ENCODE measurements at regions not wholly inside any gene's neighbourhood (a gene's known extent, or its start where the extent isn't known, plus 50 kb on each side); places are given as distances from the start of the nearest gene placed in this dataset.

- H3K27me3 ChIP-seq (ENCODE audit: control insufficient read depth in 4 of 4, insufficient read depth in 4 of 4, low read length in 3 of 4): no peaks in the 10 kb centered on the region
- no peak overlapping the region for H3K9ac ChIP-seq (ENCODE audit: low read depth in 1 of 2, low read length in 2 of 2)
- H3K9me3 ChIP-seq (ENCODE audit: control insufficient read depth in 4 of 4, low read length in 3 of 4): no peaks in the 10 kb centered on the region
- H3K4me3 ChIP-seq (ENCODE audit: low read depth in 1 of 3, low read length in 3 of 3): no peak overlapping the region
- WGBS: 76% methylated on average over 1 of the region's 1 CpG
- H3K36me3 ChIP-seq (ENCODE audit: control insufficient read depth in 4 of 4, insufficient read depth in 3 of 4, low read depth in 1 of 4, low read length in 3 of 4): no peaks in the 10 kb centered on the region
- H3K27ac ChIP-seq (ENCODE audit: low read depth in 1 of 2, low read length in 2 of 2): no peak overlapping the region
- no peaks in the 10 kb centered on the region for H3K4me1 ChIP-seq (ENCODE audit: control insufficient read depth in 4 of 4, insufficient read depth in 4 of 4, low read length in 3 of 4)
- no peak for DNase-seq (ENCODE audit: low spot score)
- TF ChIP-seq ZBTB33 (IDR thresholded peaks at IDR 0.05): no peak
Observed at GRCh38 chr3:79973482-79973881, 205.7 kb upstream of the ROBO1 start.

- no peak for DNase-seq (ENCODE audit: low spot score)
- no peaks in the 10 kb centered on the region for H3K36me3 ChIP-seq (ENCODE audit: control insufficient read depth in 4 of 4, insufficient read depth in 3 of 4, low read depth in 1 of 4, low read length in 3 of 4)
- H3K9me3 ChIP-seq (ENCODE audit: control insufficient read depth in 4 of 4, low read length in 3 of 4): peaks cover 0 to 2% (median 0%) of the 10 kb centered on the region in 4 donors
- TF ChIP-seq RAD21 (IDR thresholded peaks at IDR 0.05) (no peak), FOXA1 (IDR thresholded peaks at IDR 0.05) (no peak)
- H3K4me1 ChIP-seq (ENCODE audit: control insufficient read depth in 4 of 4, insufficient read depth in 4 of 4, low read length in 3 of 4): no peaks in the 10 kb centered on the region
- 65% methylated on average over 1 of the region's 1 CpG for WGBS
- H3K27ac ChIP-seq (ENCODE audit: low read depth in 1 of 2, low read length in 2 of 2): no peak overlapping the region
- no peak overlapping the region for H3K9ac ChIP-seq (ENCODE audit: low read depth in 1 of 2, low read length in 2 of 2)
- no peaks in the 10 kb centered on the region for H3K27me3 ChIP-seq (ENCODE audit: control insufficient read depth in 4 of 4, insufficient read depth in 4 of 4, low read length in 3 of 4)
- no peak overlapping the region for H3K4me3 ChIP-seq (ENCODE audit: low read depth in 1 of 3, low read length in 3 of 3)
Observed at GRCh38 chr3:79968418-79968817, 200.6 kb upstream of the ROBO1 start.

GRCh38 chr3:79960594-79960993, 192.8 kb upstream of the ROBO1 start:
- Histone ChIP-seq H3K4me1 (ENCODE audit: control insufficient read depth in 4 of 4, insufficient read depth in 4 of 4, low read length in 3 of 4) (no peaks in the 10 kb centered on the region), H3K36me3 (ENCODE audit: control insufficient read depth in 4 of 4, insufficient read depth in 3 of 4, low read depth in 1 of 4, low read length in 3 of 4) (no peaks in the 10 kb centered on the region), H3K27ac (ENCODE audit: low read depth in 1 of 2, low read length in 2 of 2) (no peak overlapping the region), H3K27me3 (ENCODE audit: control insufficient read depth in 4 of 4, insufficient read depth in 4 of 4, low read length in 3 of 4) (no peaks in the 10 kb centered on the region), H3K4me3 (ENCODE audit: low read depth in 1 of 3, low read length in 3 of 3) (no peak overlapping the region), H3K9ac (ENCODE audit: low read depth in 1 of 2, low read length in 2 of 2) (no peak overlapping the region), H3K9me3 (ENCODE audit: control insufficient read depth in 4 of 4, low read length in 3 of 4) (no peaks in the 10 kb centered on the region)
- 59% methylated on average over 3 of the region's 3 CpGs for WGBS
- no peak for TF ChIP-seq ATF3 (IDR thresholded peaks at IDR 0.05)
- no peak for TF ChIP-seq CTCF (IDR thresholded peaks at IDR 0.05; ENCODE audit: low read depth, low read length, missing input control)
- DNase-seq (ENCODE audit: low spot score): no peak

- Histone ChIP-seq H3K27ac (ENCODE audit: low read depth in 1 of 2, low read length in 2 of 2) (no peak overlapping the region), H3K9ac (ENCODE audit: low read depth in 1 of 2, low read length in 2 of 2) (no peak overlapping the region), H3K27me3 (ENCODE audit: control insufficient read depth in 4 of 4, insufficient read depth in 4 of 4, low read length in 3 of 4) (no peaks in the 10 kb centered on the region), H3K36me3 (ENCODE audit: control insufficient read depth in 4 of 4, insufficient read depth in 3 of 4, low read depth in 1 of 4, low read length in 3 of 4) (no peaks in the 10 kb centered on the region), H3K4me3 (ENCODE audit: low read depth in 1 of 3, low read length in 3 of 3) (no peak overlapping the region), H3K9me3 (ENCODE audit: control insufficient read depth in 4 of 4, low read length in 3 of 4) (no peaks in the 10 kb centered on the region), H3K4me1 (ENCODE audit: control insufficient read depth in 4 of 4, insufficient read depth in 4 of 4, low read length in 3 of 4) (no peaks in the 10 kb centered on the region)
- WGBS: 75% methylated on average over 6 of the region's 6 CpGs
- DNase-seq (ENCODE audit: low spot score): no peak
- TF ChIP-seq YY1 (IDR thresholded peaks at IDR 0.05): no peak
- no peak for TF ChIP-seq NR2F2 (IDR thresholded peaks at IDR 0.05)
- no peak for TF ChIP-seq CTCF (IDR thresholded peaks at IDR 0.05; ENCODE audit: low read depth, low read length, missing input control)
- TF ChIP-seq REST (IDR thresholded peaks at IDR 0.05): no peak
- no peak for TF ChIP-seq ZBTB33 (IDR thresholded peaks at IDR 0.05)
- no peak for TF ChIP-seq RXRA (IDR thresholded peaks at IDR 0.05)
- TF ChIP-seq TAF1 (conservative IDR thresholded peaks at IDR 0.05): no peak
Observed at GRCh38 chr3:79957066-79957465, 189.3 kb upstream of the ROBO1 start.
